OCI-LY7 (cell line): ENCODE measurements at regions not wholly inside any gene's neighbourhood (a gene's known extent, or its start where the extent isn't known, plus 50 kb on each side); places are given as distances from the start of the nearest gene placed in this dataset.

Experiments used
- BruUV-seq: library from RNA; stranded (reverse); fragments of 400-500 nt; replicated peaks from 2 replicates; lab custom pipeline; 2021; lab: Mats Ljungman, UMichigan
- CTCF ChIA-PET: fragments of 300-600 bp; sonication (Branson Sonifier 250); formaldehyde crosslinking; loops from one replicate; lab custom pipeline; 2022; ENCODE audit warnings: antibody characterized with exemption; ENCODE audit not compliant: unreplicated experiment; lab: Charles Lee
- POLR2A ChIA-PET: fragments of 300-600 bp; sonication (Branson Sonifier 250); formaldehyde crosslinking; loops from one replicate; lab custom pipeline; 2022; ENCODE audit warnings: antibody characterized with exemption; lab: Charles Lee
- DNase-seq: peaks from one replicate; pipeline ENCODE4 v3.0.0-alpha.2; 2015; ENCODE audit warnings: low spot score
- H2AFZ ChIP-seq: fragments of 200-600 bp; sonication (generic), shearing (Covaris generic); 2 replicates; pipeline ENCODE4 v1.6.1; 2014; ENCODE audit warnings: mild to moderate bottlenecking, antibody characterized with exemption, low read length, moderate library complexity
- H3K27ac ChIP-seq: fragments of 200-600 bp; sonication (generic); 2 replicates; pipeline ENCODE4 v1.5.1; 2014; ENCODE audit warnings: mixed run types, low read depth, mild to moderate bottlenecking, moderate library complexity, low read length, inconsistent platforms; ENCODE audit not compliant: poor library complexity, severe bottlenecking
- H3K36me3 ChIP-seq: fragments of 200-600 bp; sonication (generic); 2 replicates; pipeline ENCODE4 v1.6.1; 2014; ENCODE audit warnings: mild to moderate bottlenecking, antibody characterized with exemption, low read length, moderate library complexity, mixed read lengths; ENCODE audit not compliant: insufficient read depth
- H3K4me1 ChIP-seq: fragments of 200-600 bp; sonication (generic); 2 replicates; pipeline ENCODE4 v1.5.1; 2014; ENCODE audit warnings: mild to moderate bottlenecking, low read length; ENCODE audit not compliant: insufficient read depth, poor library complexity, severe bottlenecking
- H3K4me2 ChIP-seq: fragments of 200-600 bp; sonication (generic); 2 replicates; pipeline ENCODE4 v1.6.1; 2014; ENCODE audit warnings: mild to moderate bottlenecking, low read length
- H3K4me3 ChIP-seq: fragments of 200-600 bp; sonication (generic); 2 replicates; pipeline ENCODE4 v1.5.1; 2014; ENCODE audit warnings: mild to moderate bottlenecking, low read depth, low read length; ENCODE audit not compliant: poor library complexity, severe bottlenecking
- H3K79me2 ChIP-seq: fragments of 200-600 bp; sonication (generic); 2 replicates; pipeline ENCODE4 v1.6.1; 2016; ENCODE audit warnings: low read depth, mild to moderate bottlenecking, low read length, moderate library complexity, mixed read lengths; ENCODE audit not compliant: insufficient read depth
- H3K9me2 ChIP-seq: fragments of 200-600 bp; sonication (generic); 2 replicates; pipeline ENCODE4 v1.6.1; 2016; ENCODE audit warnings: mild to moderate bottlenecking, low read length, mixed read lengths; ENCODE audit not compliant: insufficient read depth
- H3K9me3 ChIP-seq: fragments of 200-600 bp; sonication (generic); 2 replicates; pipeline ENCODE4 v1.6.1; 2014; ENCODE audit warnings: mild to moderate bottlenecking, mixed run types, low read length, mixed read lengths
- H4K20me1 ChIP-seq: fragments of 200-600 bp; sonication (generic); 2 replicates; pipeline ENCODE4 v1.6.1; 2014; ENCODE audit warnings: mild to moderate bottlenecking, antibody characterized with exemption, low read length, moderate library complexity, mixed read lengths; ENCODE audit not compliant: insufficient read depth
- CTCF ChIP-seq: fragments of 200-600 bp; sonication (generic); conservative IDR thresholded peaks from 2 replicates; pipeline ENCODE4 v1.5.1; 2014; ENCODE audit warnings: mild to moderate bottlenecking, antibody characterized with exemption, low read length, moderate library complexity, mixed read lengths
- EZH2phosphoT487 ChIP-seq: fragments of 200-600 bp; sonication (generic); IDR thresholded peaks from 2 replicates; pipeline ENCODE4 v1.6.1; 2018; ENCODE audit warnings: low read depth, borderline replicate concordance, mild to moderate bottlenecking, mixed run types, antibody characterized with exemption, low read length, moderate library complexity, mixed read lengths
- intact Hi-C: fragments of 100-400 bp; cut with micrococcal nuclease; formaldehyde crosslinking; loops from one replicate; pipeline ENCODE4 v1.10.0; 2022; ENCODE audit not compliant: unreplicated experiment

- Histone ChIP-seq H3K4me1 (peaks cover 3% of the 10 kb centered on the region), H3K36me3 (no peaks in the 10 kb centered on the region), H2AFZ (no peak overlapping the region), H3K9me3 (no peaks in the 10 kb centered on the region; the same call in 1 of the 2 replicates), H4K20me1 (no peaks in the 10 kb centered on the region), H3K9me2 (no peaks in the 10 kb centered on the region), H3K27ac (no peak overlapping the region), H3K4me3 (no peak overlapping the region), H3K4me2 (no peak overlapping the region), H3K79me2 (no peaks in the 10 kb centered on the region)
- no peak for DNase-seq
- ChIA-PET CTCF (no interaction called here), POLR2A (no interaction called here)
- BruUV-seq = no TSS peak
- intact Hi-C loops = no loop called here
- no peak for TF ChIP-seq CTCF
- TF ChIP-seq EZH2phosphoT487 = no peak
These were observed 362.8 kb downstream of the SFMBT2 start for GRCh38 chr10:7048061-7048460.

- no TSS peak for BruUV-seq
- Histone ChIP-seq H3K4me2 (no peak overlapping the region), H3K9me3 (no peaks in the 10 kb centered on the region; the same call in 1 of the 2 replicates), H3K4me1 (peaks cover 3% of the 10 kb centered on the region), H3K79me2 (no peaks in the 10 kb centered on the region), H3K36me3 (no peaks in the 10 kb centered on the region), H2AFZ (no peak overlapping the region), H4K20me1 (no peaks in the 10 kb centered on the region), H3K9me2 (no peaks in the 10 kb centered on the region), H3K27ac (no peak overlapping the region), H3K4me3 (no peak overlapping the region)
- TF ChIP-seq EZH2phosphoT487 = no peak
- TF ChIP-seq CTCF = no peak
- ChIA-PET POLR2A (no interaction called here), CTCF (no interaction called here)
- intact Hi-C loops = no loop called here
- DNase-seq = no peak
These were observed 364.2 kb downstream of the SFMBT2 start for GRCh38 chr10:7046615-7047014.

GRCh38 chr10:7045891-7046599 is 364.8 kb downstream of the SFMBT2 start:
- no peaks in the 10 kb centered on the region; the same call in 1 of the 2 replicates for H3K9me3 ChIP-seq
- H3K9me2 ChIP-seq = no peaks in the 10 kb centered on the region
- POLR2A ChIA-PET = no interaction called here
- CTCF ChIA-PET = no interaction called here
- no peaks in the 10 kb centered on the region for H3K79me2 ChIP-seq
- DNase-seq = peak; percentile 12
- H3K27ac ChIP-seq = no peak overlapping the region
- no peak overlapping the region for H2AFZ ChIP-seq
- H3K4me1 ChIP-seq = peaks cover 3% of the 10 kb centered on the region
- TF ChIP-seq CTCF = no peak
- no peak for TF ChIP-seq EZH2phosphoT487
- H4K20me1 ChIP-seq = no peaks in the 10 kb centered on the region
- BruUV-seq = no TSS peak
- intact Hi-C loops = no loop called here
- no peak overlapping the region for H3K4me3 ChIP-seq
- no peak overlapping the region for H3K4me2 ChIP-seq
- H3K36me3 ChIP-seq = no peaks in the 10 kb centered on the region
